IPS DF 4.7 (cell line): ENCODE measurements at regions not wholly inside any gene's neighbourhood (a gene's known extent, or its start where the extent isn't known, plus 50 kb on each side); places are given as distances from the start of the nearest gene placed in this dataset.

ENCODE experiments used
- DNase-seq: peaks from one replicate; pipeline ENCODE4 v3.0.0-alpha.2; 2013; ENCODE audit warnings: low spot score; ENCODE audit errors: extremely low read depth

- no peak for DNase-seq
Observed at GRCh38 chr7:84684836-84685480, 490.4 kb upstream of the SEMA3A start.

DNA sequence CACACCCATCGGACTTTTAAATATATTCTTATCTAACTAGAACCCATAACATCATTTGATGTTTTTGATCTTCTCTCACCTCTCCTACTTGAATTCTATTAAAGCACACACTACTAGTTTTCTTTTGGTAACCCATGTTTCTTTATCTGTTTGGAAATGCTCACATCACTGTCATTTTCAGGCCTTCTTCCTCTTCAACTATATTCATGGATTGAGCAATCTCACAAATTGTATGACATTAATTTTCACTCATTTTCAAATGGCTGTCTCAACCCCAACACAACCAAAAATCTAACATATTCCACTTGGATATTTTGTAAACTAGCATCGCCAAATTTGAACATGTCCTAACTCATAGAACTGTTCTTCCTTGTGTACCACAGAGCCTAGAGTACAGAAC lies 488.0 kb upstream of the SEMA3A start:
- DNase-seq: no peak

DNA sequence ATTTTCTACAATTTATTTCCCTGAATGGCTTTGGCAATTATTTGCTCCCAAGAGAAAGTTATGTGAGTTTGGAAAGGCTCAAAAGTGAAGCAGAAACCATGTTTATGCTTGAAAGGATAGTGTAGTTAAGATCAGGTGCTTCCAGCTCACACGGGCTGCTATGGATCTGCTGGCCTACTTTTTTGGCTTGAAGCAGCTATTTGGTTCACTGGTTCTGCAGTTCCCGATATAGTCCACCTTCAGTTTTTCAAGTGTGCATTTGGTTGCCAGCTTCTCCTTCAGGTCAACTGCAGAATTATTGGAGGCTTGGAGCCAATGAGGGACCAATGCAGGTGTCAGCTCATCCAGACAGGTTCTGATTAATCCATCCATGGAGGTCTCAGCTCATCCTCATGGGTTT lies 484.3 kb upstream of the SEMA3A start:
- no peak for DNase-seq

DNA sequence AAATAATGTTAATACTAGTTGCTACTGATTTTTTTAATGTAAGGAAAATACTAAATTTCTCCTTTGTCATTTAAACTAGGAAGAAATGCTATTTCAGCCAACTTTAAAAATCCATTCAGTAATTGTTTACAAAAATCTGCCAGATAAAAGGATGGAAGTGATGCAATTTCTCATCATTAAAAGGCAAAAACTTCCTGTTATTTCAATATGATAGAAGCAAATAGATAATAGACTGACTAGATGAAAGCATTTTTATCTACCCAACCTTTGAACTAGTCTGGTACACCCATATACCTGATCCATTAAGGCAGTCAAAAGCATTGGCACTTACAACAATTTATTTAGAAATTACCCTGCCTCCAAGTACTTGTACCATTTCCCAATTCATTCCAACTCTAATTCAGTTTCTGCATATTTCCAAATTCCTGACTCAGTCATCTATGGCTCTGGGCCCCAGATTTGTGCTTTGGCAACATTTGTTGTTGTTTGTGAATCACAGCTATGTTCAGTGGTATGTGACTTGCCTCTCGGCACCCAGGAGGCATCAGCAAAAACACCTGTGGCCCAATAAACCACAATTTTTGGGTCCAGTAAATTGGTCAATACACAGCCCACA lies 482.6 kb upstream of the SEMA3A start:
- no peak for DNase-seq

DNA sequence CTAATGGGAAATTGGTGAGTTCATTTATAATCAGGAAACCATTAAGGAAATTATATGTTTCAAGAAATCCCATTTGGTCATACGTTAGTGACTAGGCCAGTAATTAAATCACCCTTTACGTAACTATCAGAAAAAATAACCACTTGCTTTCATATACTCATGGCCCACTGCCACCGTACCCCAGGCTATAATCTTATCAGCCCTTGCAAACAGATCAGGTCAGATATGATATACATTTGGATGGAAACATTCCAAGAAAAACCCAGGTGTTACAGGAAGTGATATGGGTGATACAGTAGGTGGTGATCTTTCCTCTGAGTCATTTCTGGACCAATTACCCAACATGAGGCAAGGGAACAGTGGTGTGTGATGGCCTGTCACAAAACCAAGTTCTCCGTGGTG lies 481.0 kb upstream of the SEMA3A start:
- no peak for DNase-seq

DNA sequence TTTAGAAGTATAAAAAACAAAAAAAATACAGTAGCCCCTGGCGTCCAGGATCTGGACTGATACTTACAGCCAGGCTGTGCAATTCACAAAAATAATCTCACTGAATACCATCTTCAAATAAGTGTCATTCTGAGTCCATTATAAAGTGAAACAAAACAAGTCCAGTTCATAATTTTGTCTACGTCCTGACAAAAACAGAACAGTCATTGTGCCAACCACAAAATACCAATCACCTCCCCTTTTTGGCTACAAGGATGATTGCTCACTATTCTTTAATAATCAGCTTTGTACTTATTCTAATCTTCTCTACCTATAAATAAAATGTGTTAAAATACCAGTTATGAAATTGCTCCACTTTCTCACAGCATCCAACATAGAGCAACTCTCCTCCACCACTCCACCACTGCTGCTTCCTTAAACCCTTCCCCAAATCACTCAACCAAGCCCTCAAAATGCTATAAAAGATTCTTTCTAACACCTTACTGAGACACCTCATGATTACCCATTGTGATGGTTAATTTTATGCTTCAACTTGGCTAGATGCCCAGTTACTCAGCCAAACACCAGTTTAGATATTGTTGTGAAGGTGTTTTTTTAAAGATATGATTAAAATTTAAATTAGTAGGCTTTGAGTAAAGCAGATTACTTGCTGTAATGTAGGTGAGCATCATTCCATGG lies 479.8 kb upstream of the SEMA3A start:
- DNase-seq: no peak

GRCh38 chr7:84669177-84669732 lies 474.7 kb upstream of the SEMA3A start:
- DNase-seq: no peak

- no peak for DNase-seq
Observed at GRCh38 chr7:84668116-84668515, 473.5 kb upstream of the SEMA3A start.

DNA sequence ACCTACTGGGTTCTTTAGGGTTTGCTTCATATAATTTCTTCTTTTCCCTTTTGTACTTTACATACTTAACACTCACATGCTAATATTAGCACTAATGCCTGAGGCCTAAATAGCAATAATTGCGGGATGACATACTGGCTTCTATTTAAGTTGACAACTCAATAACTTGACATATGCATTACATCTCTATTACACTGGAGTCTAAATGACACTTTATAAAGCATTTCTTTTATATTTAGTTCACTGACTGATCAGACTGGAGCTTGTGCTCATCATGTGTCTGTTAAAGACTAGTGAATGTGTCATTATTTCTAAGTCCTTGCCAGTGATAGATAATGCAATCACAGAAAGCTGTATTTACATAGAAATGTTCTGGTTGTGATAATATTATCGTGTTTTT lies 472.1 kb upstream of the SEMA3A start:
- no peak for DNase-seq

DNA sequence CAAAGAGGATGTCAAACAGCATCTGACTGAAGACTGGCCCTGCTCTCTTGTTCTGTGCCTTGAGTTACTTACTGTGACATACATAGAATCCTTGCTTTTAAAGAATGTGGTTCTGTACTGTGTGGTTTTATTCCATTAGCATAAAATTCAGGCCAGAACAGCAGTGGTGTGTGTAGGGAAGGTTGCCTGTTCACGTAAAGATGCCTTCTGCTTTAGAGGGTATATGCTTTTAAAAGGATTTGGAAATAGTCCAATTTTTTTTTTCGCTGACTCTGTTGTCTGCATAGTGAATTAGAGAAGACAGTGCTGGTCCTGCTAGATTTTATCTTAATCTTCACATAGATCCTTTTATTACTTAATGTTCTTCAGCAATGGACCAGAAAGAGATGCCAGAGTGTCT lies 470.8 kb upstream of the SEMA3A start:
- no peak for DNase-seq

DNA sequence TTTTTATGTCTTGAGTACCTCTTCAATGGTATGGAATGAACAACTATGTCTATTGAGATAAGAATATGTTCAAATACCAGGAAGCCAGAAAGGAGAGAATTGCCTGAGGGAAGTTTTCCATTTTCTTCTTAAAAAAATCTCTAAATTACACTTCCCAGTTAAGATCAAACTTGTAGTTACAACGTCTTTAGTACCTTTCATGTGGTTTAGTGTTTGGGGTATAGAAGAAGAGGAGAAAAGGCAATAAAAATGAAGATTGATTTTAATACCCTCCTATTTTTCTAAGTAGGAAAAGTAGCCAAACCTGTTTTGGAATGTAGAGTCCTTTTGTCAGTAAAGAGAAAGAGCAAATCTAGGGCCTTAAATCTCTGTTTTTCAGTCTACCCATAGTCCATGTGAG lies 470.0 kb upstream of the SEMA3A start:
- no peak for DNase-seq

GRCh38 chr7:84663224-84663623 lies 468.6 kb upstream of the SEMA3A start:
- DNase-seq: no peak

DNA sequence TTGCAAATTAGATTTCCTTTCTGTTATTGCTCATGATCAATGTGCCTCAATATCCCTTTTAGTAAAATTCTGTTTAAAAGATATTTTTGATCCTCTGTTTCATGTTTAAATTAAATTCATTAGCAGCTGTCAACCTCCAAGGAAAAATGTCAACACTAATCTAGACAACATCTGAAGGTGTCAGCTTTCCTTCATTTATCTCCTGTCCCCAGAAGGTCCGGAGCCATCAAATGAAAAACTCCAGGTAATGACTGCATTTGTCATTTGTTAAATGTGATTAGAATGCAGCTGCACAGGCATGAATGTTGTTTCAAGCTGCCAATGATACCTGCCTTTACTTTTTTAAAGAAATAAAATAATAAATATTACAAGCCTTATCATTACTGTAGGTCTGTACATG lies 463.7 kb upstream of the SEMA3A start:
- DNase-seq: no peak

GRCh38 chr7:84654273-84654672 lies 459.7 kb upstream of the SEMA3A start:
- no peak for DNase-seq

DNA sequence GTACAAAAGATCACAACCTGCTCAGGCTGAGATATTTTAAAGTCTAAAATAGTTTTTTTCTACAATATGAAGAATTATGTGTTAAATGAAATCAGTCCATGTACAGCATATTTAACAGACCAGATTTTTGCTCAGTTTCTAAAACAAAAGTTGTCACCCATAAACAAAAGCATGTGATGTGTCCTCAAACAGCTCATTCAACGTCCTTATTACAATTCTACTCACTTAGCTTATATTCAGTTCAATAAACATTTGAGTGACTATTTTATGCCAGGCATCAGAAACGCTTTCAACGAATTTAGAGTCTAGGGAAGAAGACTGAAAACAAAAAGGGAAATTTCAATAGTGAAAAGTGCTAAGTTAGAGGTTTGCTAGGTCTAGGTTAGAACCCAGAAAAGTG lies 457.3 kb upstream of the SEMA3A start:
- DNase-seq: no peak

- DNase-seq: no peak
Observed at GRCh38 chr7:84647797-84648757, 453.5 kb upstream of the SEMA3A start.

- DNase-seq: no peak
Observed at GRCh38 chr7:84642611-84643010, 448.0 kb upstream of the SEMA3A start.

GRCh38 chr7:84640637-84641036 lies 446.0 kb upstream of the SEMA3A start:
- no peak for DNase-seq

DNA sequence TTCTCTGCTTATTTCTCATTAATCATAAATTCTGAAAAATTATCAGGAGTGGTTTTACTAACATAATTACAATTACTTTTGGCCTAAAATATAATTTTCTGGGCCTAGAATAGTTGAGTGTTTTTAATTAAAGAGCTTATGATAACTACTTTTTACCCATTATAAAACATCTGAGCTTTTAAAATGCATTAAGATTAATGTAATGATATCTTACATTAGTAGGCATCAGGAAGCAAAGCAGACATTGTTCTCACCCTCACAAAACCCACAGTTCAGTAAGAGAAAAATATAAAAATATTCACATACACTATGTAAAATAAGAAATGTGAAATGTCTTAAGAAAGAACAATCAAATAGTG lies 443.7 kb upstream of the SEMA3A start:
- DNase-seq: no peak

- no peak for DNase-seq
Observed at GRCh38 chr7:84637568-84638338, 443.2 kb upstream of the SEMA3A start.

DNA sequence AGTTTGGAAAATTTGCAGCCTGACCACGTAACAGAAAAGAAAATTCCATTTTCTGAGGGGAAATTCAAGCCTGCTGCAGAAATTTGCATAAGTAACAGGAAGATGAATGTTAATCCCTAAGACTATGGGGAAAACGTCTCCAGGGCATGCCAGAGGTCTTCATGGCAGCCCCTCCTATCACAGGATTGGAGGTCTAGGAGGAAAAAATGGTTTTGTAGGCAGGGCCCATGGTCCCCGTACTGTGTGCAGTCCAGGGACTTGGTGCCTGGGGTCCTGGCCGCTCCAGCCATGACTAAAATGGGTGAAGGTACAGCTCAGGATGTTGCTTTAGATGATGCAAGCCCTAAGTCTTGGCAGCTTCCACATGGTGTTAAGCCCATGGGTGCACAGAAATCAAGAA lies 437.3 kb upstream of the SEMA3A start:
- no peak for DNase-seq
